GM19043 (cell line): ENCODE measurements at regions not wholly inside any gene's neighbourhood (a gene's known extent, or its start where the extent isn't known, plus 50 kb on each side); places are given as distances from the start of the nearest gene placed in this dataset.

Experiments used
- ATAC-seq: cut with Tn5 transposase; IDR thresholded peaks from one replicate; pipeline ENCODE4 v1.9.1; 2021; ENCODE audit warnings: low read depth; ENCODE audit not compliant: unreplicated experiment

DNA sequence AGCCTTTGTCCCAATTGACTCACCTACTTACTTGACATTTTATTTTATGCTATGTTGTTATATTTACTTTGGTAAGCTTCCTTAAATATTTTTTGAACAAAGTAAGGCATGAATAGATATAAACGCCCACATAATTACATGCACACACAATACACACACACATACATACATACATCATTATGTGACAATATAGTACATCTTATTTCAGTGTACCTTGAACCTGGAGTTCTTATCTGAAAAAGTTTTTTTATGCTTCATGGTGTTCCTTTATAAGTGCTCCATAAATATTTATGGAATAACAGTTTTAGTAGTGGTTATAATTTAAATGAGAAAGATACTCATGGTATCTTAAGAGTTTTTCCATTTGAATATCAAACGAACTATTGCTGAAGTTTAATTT lies 102.8 kb upstream of the MTPN start:
- ATAC-seq, result no peak

DNA sequence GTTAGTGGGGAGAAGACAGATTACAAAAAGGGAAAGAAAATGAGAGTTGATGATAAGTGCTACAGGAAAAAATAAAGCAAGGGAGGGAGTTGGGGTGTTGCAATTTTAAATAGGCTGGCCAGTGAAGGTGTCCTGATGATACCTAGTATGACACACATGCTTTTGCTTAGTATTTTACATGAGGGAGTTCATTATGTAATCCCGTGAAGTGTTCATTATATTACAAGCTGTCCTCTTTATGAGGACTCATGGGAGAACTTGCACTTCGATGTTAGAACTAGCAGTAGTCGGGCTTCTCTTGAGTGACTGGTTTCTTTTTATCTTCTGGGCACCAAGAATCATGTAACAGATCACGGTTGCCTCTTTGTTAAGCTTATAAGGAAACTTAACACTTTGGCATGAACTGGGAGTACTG lies 102.3 kb upstream of the MTPN start:
- ATAC-seq, result no peak

DNA sequence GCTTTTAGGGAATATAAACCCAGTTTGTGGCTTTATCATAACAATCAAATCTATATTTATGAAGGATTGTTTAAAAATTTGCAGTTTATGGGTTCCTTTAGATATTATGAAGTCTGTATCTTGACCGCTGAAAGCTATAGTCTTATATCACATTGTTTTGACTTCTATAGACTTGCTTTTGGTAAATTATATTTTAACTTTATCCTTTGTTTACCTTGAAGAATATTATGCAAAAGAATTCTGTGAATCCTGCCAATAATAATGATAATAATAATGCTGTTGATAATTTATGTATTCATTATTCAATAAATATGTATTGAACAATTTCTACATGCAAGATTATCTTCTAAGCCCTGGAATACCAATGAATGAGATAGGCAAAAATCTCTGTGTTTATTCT lies 101.9 kb upstream of the MTPN start:
- no peak for ATAC-seq

DNA sequence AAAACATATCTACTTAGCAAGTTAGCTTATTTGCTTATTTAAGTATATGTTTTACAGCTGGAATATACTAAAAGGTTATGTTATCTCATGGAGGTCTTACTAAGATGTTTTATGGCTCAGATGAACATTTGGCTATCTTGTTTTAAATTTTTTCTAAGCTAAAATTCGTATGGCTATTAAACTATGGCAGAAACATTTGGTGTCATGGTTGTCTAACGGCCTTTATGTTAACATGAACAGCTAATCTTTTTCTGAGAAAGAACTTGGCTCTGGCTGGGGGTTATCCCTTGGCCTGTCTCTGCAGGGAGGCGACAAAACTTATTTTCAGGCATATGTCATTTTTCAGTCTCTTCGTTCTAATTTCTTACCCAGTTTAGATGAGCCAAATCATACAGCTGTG lies 101.5 kb upstream of the MTPN start:
- no peak for ATAC-seq

DNA sequence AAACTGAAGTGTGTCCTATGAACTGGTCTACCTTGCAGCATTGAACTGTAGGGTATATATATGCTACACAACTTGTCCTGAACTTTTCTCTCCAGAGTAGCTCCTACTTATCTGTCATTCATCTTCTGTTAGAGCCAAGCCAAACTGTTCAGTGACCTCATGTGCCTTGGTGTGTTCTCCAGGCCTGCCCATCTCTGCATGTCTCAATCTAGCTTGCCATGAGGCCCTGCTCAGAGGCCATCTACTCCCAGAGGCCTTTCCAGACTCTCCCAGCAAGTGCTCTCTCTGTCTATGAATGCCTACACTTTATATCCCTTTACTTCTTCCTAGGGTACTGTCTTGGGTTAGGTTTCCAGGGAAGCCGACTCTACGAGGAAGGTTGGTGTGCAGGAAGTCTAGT lies 99.8 kb upstream of the MTPN start:
- ATAC-seq, result no peak

DNA sequence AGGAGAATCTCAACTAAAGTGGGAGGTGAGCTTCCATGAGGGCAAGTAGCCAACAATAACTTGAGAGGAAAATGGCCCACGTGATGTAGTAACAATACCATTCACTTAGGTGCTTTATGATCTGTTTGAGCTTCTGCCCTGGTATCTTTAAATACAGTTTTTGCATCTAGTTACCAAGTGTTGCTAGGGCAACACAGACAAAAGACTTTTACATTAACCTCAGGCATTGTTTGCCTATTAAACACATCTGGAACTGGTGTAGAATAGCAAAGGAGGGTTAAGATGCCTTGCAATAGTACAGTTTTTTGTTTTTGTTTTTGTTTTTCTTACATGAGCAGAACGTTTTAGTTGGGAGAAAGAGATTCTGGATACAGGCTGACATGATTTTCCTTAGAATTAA lies 97.7 kb upstream of the MTPN start:
- no peak for ATAC-seq

DNA sequence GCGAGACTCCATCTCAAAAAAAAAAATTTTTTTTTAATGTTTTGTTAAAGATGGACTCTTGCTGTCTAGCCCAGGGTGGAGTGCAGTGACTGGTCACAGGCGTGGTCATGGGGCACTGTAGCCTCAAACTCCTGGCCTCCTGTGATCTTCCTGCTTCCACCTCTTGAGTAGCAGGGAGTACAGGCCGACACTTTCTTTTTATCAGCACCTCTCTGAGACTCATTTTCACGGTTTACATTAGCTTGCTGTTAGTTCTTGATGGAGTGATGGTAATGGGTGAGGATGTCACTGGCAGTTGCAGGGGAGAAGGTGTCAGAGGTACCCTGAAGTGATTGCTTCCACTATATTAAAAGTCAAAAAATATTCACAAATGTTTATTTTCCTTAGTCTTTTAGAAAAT lies 95.3 kb upstream of the MTPN start:
- no peak for ATAC-seq

DNA sequence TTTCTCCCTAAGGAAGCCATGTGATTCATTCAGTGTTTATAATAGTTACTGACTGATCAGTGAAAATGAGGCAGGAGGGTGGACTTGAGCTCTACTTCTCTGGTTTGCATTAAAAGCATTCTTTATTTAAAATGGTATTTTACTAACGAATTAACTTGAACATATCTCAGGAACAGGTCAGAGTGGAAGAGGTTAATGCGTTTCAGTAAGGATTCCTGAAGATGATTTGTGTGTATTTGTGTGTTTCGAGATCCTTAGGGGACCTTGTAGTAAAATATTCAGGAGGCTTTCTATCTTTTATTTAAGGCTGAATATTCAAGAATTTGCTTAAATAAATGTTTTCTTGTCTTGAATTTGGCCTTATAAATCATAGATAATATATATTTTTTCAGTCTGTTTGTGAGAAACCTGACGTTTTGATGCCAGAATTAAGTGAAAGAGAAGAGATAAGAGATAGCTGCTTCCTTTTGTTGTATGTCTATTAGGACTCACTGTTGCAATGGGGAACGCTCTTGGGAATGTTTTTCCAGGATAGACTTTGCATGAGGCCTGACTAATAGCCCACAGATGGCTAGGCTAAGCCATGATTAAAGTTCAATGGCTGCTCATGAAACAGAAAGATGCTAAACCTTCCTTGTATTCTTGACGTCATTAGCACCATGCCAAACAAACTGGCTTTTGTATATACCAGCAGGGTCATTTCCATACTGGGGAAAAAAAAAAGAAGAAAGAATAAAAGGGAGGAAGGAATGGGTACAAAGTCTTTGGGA lies 93.8 kb upstream of the MTPN start:
- no peak for ATAC-seq

DNA sequence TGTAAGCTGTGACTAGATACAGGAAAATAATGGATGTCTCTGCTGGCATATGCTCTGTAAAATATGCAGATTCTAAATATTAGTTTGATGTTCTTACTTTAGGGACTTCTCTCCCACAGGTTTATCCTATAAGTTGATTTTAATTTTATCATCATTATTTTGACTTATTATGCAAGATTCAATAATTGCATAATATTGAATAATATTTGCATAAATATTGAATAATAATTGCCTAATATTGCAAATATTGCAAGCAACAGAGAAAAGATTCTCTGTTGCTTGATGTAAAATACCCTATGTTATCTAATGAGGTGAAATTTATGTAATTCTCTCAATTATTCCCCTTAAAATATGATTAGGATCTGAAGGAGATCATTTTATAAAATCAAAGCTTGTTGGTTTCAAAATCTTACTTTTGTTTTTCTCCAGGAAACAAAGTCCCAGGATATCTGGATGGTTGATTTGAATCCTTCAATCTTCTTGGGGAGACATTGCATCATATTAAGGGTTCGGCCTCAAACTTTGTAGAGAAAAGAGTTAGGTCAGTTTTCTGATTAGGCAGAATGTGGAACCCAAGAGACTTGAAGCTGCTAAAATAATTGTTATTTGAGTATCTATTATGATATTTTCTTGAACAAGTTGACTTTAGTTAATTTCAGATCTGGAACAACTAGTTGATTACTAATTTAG lies 92.8 kb upstream of the MTPN start:
- no peak for ATAC-seq

DNA sequence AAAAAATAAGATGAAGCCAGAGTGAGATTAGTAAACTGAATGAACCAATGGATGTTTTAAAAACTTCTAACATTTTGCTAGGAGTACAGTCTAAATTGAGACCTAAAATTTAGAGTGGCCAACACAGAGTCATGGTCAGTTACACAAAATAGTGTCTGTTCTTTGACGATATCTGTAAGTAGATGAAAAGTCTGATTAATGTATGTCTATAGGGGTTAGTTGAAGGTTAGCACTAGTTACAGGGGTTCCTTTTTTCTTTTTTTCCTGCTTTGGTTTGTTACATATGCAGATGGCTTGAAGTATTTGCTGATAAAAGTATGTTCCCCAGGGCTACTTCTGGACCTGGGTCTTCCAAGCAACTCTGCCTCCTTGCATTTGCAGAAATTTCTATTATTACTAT lies 90.1 kb upstream of the MTPN start:
- ATAC-seq, result no peak

DNA sequence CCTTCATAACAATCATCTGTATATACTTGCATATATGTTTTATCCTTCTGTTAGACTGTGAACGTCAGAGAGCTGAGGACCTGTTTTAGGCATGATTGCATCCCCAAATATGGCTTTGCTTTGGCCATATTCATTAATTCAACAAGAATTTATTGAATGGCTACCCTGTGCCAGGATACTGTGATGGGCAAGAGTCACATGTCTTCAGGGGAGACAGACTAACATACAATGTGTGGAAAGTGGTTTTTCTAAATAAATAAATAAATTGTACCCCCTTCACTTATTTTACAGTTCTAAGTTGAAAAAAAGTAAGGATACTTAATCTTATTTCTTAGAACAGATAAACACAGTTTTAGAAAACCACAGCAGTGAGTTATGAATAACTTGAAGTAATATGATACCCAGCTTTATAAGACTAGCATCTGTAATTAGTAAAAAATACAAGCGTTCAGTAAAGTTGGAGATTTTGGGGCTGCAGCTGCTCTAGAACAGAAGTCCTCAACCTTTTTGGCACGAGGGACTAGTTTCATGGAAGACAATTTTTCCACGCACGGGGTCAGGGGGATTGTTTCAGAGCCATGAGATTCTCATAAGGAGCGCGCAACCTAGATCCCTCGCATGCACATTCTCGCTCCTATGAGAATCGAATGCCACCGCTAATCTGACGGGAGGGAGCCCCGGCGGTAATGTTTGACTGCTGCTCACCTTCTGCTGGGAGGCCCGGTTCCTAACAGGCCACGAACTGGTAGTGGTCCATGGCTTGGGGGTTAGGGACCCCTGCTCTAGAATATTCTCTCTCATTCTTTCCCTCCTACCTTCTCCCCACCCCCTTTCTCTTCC lies 89.4 kb upstream of the MTPN start:
- no peak for ATAC-seq

DNA sequence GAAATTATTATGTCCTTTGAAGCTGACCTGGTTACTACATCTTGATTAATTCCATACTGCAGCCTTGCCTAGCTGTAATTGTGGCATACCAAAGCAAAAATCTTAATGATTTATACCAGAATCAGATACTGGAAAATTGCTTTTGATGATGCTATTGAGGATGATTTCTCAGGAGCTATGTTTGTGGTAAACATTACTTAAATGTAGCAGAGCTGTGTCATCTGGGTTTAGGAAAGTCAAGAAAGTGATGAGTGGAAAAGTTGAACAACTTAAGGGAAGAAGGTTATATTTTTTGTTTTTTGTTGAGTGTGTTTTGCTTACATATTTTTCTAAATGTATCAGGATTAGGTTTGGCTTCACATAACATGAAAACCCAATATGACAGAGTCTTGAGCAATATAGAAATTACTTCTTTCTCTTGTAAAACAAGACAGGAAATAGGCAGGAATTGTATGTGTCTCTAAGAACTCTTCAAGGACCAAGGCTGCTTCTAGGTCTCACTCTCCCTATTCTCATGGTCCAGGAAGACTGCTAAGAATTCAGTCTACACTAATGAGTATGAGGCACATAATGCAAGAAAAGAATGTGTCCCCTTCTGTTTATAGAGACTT lies 87.6 kb upstream of the MTPN start:
- ATAC-seq, result no peak

DNA sequence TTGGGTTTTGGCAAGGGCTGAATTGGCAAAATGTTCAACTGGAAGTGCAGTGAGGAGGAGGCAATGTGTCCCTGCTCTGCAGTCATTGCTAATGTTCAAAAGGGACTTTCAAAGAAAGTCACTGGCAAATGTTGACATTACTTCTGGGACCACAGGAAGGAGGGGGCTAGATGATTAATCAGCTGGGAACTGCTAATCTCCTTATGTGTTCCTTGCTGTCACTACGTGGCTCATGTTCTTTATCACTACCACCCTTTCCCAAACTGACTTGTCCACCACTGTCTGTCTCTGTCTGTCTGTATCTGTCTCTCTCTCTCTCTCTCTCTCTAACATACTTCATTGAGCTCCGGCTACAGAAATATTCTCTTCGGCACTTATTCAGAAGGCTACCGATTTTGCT lies 86.9 kb upstream of the MTPN start:
- ATAC-seq, result no peak

DNA sequence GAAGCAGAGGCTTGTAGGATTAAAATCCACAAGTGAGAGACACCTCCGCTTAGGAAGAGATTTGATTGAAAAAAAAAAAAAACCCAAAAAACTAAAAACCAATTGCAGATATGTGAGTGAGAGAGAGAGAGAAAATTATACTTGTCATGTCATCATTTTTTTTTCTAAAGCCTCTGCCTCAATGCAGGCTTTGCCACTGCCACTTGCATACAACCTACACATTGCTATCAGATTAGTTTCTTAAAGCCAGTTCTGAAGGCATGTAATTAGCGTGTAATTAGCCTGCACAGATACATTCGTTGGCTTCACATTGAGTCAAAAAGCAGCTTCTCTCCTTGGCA lies 86.1 kb upstream of the MTPN start:
- ATAC-seq, result no peak

DNA sequence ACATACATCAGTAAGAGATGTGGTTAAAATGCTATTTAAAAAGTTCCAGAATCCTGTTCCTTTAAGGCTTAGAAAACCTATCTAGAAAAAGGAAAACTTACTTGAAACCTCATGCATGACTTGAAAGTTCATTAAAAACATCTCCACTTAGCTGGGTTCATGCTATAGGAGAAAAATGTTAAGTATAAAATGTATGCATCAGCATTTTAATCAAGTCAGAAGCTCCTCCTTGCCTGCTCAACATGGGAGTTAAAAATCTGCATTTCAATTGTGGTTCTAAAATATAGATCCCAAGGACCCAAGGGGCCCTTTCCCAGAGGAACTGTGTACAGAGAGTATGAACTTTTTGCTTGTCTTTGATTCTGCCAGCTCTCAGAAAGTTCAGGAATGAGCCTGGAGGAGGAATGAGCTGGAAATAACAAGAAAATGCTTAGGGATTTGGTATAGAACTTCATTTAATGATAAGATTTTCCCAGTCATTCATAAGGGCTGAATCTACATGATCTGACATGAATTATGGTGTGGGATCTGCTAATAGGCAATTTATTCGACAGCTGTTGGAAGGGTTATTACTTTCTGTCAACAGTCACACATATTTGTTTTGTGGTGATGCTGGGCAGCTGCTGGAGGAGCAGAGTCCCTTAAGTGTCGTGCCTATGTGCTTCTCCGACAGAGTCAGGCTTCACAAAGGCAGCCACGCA lies 85.6 kb upstream of the MTPN start:
- ATAC-seq, result no peak

DNA sequence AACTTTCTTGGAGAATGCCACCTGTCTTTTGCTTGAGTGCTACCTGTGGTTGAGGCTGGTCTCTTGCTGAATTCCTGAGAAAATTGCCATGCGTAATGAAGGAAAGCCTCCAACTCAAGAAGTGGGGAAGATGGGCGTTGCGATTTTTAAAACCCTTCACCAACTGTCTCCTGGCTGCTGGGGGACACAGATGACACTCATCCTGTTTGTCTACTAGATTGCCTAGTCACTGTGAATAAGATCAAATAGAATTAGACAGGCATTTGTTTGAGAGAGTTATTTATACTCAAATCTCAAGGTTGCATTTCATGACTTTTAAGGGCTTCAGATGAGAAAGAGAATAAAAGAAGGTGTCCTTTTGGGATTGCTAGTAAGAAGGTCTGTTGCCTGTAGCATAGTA lies 84.3 kb upstream of the MTPN start:
- ATAC-seq, result no peak

DNA sequence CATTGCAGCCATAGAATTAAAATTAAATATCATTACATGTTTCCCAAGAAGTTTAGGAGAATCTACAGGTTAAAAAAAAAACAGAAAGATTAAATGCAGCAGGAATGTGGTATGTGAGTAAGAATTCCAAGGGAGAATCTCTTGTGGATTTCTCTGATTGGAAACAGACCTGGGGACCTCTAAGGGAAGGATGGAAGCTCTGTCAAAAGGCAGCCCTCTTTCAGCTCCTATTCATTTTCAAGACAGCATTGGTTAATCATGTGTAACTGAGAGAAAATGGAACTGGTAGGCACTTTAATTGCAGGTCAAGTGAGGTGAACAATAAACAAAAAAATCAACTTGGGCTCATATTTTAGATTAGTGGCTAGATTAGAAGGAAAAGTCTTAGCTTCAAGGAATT lies 81.4 kb upstream of the MTPN start:
- ATAC-seq, result no peak

DNA sequence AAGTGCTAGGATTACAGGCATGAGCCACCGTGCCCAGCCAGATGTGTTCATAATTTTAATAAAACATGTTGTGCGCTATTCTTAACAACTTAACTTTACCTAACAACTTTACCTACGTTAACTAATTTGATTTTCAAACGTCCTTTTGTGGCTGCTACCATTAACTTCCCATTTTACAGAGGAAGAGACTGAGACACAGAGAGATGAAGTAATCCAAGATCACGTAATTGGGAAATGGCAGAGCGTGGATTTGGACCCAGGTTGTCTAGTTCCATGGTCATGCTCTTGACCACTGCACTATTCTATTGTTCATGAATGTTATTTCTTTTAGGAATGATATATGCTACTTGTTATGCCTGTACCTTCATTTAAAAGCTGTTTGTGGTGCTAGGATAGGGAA lies 80.3 kb upstream of the MTPN start:
- ATAC-seq, result no peak

DNA sequence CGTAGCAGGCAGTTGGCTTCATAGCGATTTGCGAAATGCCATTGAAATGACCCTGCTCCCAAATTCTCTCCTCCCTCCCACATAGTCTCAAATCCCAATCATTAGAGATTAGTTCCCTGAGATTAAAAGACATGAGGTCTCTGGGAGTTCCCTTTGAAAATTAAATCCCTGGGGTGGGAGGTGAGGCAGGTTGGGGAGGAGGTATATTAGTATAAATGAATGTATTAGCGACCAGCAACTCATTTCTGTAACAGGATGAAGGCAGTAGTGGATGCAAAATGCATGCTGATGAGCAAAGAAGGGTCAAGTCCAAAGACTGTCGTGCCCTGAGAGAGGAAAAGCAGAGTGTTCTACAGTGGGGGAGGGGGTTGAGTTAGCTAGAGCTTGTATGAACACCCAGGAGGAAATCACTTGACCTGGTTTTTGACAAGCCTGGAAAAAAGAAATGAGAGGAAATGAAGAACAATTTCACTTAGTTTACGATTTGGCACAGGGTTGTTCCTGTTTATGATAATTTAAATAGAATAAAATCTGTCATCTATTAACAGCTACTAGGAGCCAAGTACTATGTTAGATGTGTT lies 79.6 kb upstream of the MTPN start:
- ATAC-seq, result no peak

DNA sequence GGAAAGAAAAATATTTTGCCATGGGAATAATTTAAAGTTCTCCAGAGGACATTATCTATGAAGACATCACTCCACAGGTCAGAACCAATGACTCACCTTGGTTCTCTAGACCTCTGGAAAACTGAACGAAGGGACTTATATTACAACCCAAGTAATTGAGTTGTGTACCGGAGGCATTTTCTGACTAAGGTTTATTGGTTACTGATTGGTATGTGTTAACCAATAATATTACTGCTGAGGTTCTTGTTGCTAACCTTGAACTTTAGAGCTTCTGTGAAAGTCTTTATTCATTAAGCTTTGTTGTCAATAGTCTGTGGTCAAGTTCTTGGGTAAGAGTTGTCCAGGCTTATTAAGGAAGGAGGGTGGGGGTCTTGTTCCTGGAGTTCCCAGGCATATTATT lies 78.1 kb upstream of the MTPN start:
- no peak for ATAC-seq
